Loucy (cell line): ENCODE measurements at regions not wholly inside any gene's neighbourhood (a gene's known extent, or its start where the extent isn't known, plus 50 kb on each side); places are given as distances from the start of the nearest gene placed in this dataset.

Source experiments
- H2AFZ ChIP-seq: fragments of 200-600 bp; sonication (generic); 2 replicates; pipeline ENCODE4 v1.6.0; 2016; ENCODE audit warnings: antibody characterized with exemption, mild to moderate bottlenecking, low read length, moderate library complexity
- H3F3A ChIP-seq: fragments of 200-600 bp; 2 replicates; pipeline ENCODE4 v1.6.0; 2016; ENCODE audit warnings: antibody characterized with exemption, low read depth, mild to moderate bottlenecking
- H3K27me3 ChIP-seq: fragments of 200-600 bp; sonication (generic); 2 replicates; pipeline ENCODE4 v1.6.1; 2014; ENCODE audit warnings: low read length, mild to moderate bottlenecking; ENCODE audit not compliant: insufficient read depth, poor library complexity, severe bottlenecking
- H3K36me3 ChIP-seq: fragments of 200-600 bp; sonication (generic); 2 replicates; pipeline ENCODE4 v1.6.1; 2016; ENCODE audit warnings: low read length; ENCODE audit not compliant: insufficient read depth
- H3K4me1 ChIP-seq: fragments of 200-600 bp; sonication (generic); 2 replicates; pipeline ENCODE4 v1.5.1; 2014; ENCODE audit warnings: low read length, mild to moderate bottlenecking; ENCODE audit not compliant: insufficient read depth, poor library complexity, severe bottlenecking
- H3K4me2 ChIP-seq: fragments of 200-600 bp; sonication (generic); 2 replicates; pipeline ENCODE4 v1.6.0; 2014; ENCODE audit warnings: antibody characterized with exemption, low read length, low read depth, mild to moderate bottlenecking; ENCODE audit not compliant: poor library complexity, severe bottlenecking
- H3K4me3 ChIP-seq: fragments of 200-600 bp; sonication (generic); 2 replicates; pipeline ENCODE4 v1.5.1; 2014; ENCODE audit warnings: low read length, mild to moderate bottlenecking, mixed read lengths; ENCODE audit not compliant: poor library complexity, severe bottlenecking
- H3K79me2 ChIP-seq: fragments of 200-600 bp; sonication (generic); 2 replicates; pipeline ENCODE4 v1.6.1; 2014; ENCODE audit warnings: low read length; ENCODE audit not compliant: insufficient read depth
- H3K9ac ChIP-seq: fragments of 200-600 bp; sonication (generic); 2 replicates; pipeline ENCODE4 v1.6.0; 2014; ENCODE audit warnings: mild to moderate bottlenecking, low read depth, low read length, moderate library complexity; ENCODE audit not compliant: poor library complexity, severe bottlenecking
- H3K9me2 ChIP-seq: fragments of 200-600 bp; sonication (generic); replicated peaks from 2 replicates; pipeline ENCODE4 v1.6.1; 2016; ENCODE audit warnings: low read depth, low read length, mixed read lengths
- H3K9me3 ChIP-seq: fragments of 200-600 bp; sonication (generic); 2 replicates; pipeline ENCODE4 v1.6.1; 2014; ENCODE audit warnings: mild to moderate bottlenecking, antibody characterized with exemption, low read length, low read depth; ENCODE audit not compliant: insufficient read depth
- H4K20me1 ChIP-seq: fragments of 200-600 bp; sonication (generic); 2 replicates; pipeline ENCODE4 v1.6.0; 2014; ENCODE audit warnings: antibody characterized with exemption, low read length, mild to moderate bottlenecking; ENCODE audit not compliant: insufficient read depth, poor library complexity, severe bottlenecking
- CTCF ChIP-seq: fragments of 200-600 bp; sonication (generic); conservative IDR thresholded peaks from 2 replicates; pipeline ENCODE4 v1.5.1; 2014; ENCODE audit warnings: mild to moderate bottlenecking, antibody characterized with exemption, low read length
- EZH2phosphoT487 ChIP-seq: fragments of 200-600 bp; IDR thresholded peaks from 2 replicates; pipeline ENCODE4 v1.6.1; 2018; ENCODE audit warnings: antibody characterized with exemption, mild to moderate bottlenecking, moderate library complexity, borderline replicate concordance

- H2AFZ ChIP-seq = no peak overlapping the region
- no peaks in the 10 kb centered on the region; the same call in 1 of the 2 replicates for H3K9me3 ChIP-seq
Observed at GRCh38 chr7:153286763-153287162, 527.2 kb downstream of the ACTR3B start.

GRCh38 chr7:153290066-153290465, 530.5 kb downstream of the ACTR3B start:
- H3K27me3 ChIP-seq = no peaks in the 10 kb centered on the region
- no peaks in the 10 kb centered on the region for H3K9me2 ChIP-seq
- H3F3A ChIP-seq = no peaks in the 10 kb centered on the region
- no peak for TF ChIP-seq CTCF
- no peak for TF ChIP-seq EZH2phosphoT487
- no peak overlapping the region for H3K4me2 ChIP-seq
- H3K79me2 ChIP-seq = no peaks in the 10 kb centered on the region
- H3K9me3 ChIP-seq = no peaks in the 10 kb centered on the region; the same call in 1 of the 2 replicates
- no peak overlapping the region for H2AFZ ChIP-seq
- H3K36me3 ChIP-seq = no peaks in the 10 kb centered on the region
- no peaks in the 10 kb centered on the region for H4K20me1 ChIP-seq
- no peak overlapping the region for H3K4me3 ChIP-seq
- H3K4me1 ChIP-seq = no peaks in the 10 kb centered on the region
- H3K9ac ChIP-seq = no peak overlapping the region

More at GRCh38 chr7:153286763-153287162, 527.2 kb downstream of the ACTR3B start:
- no peak overlapping the region for H3K4me2 ChIP-seq
- H3F3A ChIP-seq = no peaks in the 10 kb centered on the region
- H3K27me3 ChIP-seq = no peaks in the 10 kb centered on the region
- TF ChIP-seq CTCF (no peak), EZH2phosphoT487 (no peak)
- no peak overlapping the region for H3K9ac ChIP-seq
- no peaks in the 10 kb centered on the region for H4K20me1 ChIP-seq
- H3K36me3 ChIP-seq = no peaks in the 10 kb centered on the region
- no peaks in the 10 kb centered on the region for H3K79me2 ChIP-seq
- H3K9me2 ChIP-seq = no peaks in the 10 kb centered on the region
- no peaks in the 10 kb centered on the region for H3K4me1 ChIP-seq
- no peak overlapping the region for H3K4me3 ChIP-seq

GRCh38 chr7:153297141-153297540, 537.6 kb downstream of the ACTR3B start:
- H3K9ac ChIP-seq = no peak overlapping the region
- no peaks in the 10 kb centered on the region for H3K36me3 ChIP-seq
- no peak overlapping the region for H2AFZ ChIP-seq
- H3K4me1 ChIP-seq = no peaks in the 10 kb centered on the region
- H3K79me2 ChIP-seq = no peaks in the 10 kb centered on the region
- H3K4me2 ChIP-seq = no peak overlapping the region
- no peaks in the 10 kb centered on the region for H3F3A ChIP-seq
- no peaks in the 10 kb centered on the region for H3K9me3 ChIP-seq
- H3K27me3 ChIP-seq = no peaks in the 10 kb centered on the region
- H3K9me2 ChIP-seq = no peaks in the 10 kb centered on the region
- H3K4me3 ChIP-seq = no peak overlapping the region
- no peaks in the 10 kb centered on the region for H4K20me1 ChIP-seq
- TF ChIP-seq CTCF (no peak), EZH2phosphoT487 (no peak)
